ENCODE measurements at regions not wholly inside any gene's neighbourhood (a gene's known extent, or its start where the extent isn't known, plus 50 kb on each side); places are given as distances from the start of the nearest gene placed in this dataset.

- H3K36me3 ChIP-seq: no peaks in the 10 kb centered on the region
- no peaks in the 10 kb centered on the region for H3K4me1 ChIP-seq
- WGBS, 2 donors: 90% methylated on average over 13 of the region's 13 CpGs; no CpG with 5 or more reads in 1 of the 2 donors
- H3K27me3 ChIP-seq: no peaks in the 10 kb centered on the region
- no peak overlapping the region for H3K4me3 ChIP-seq
- DNase-seq (no peak), ATAC-seq (ENCODE audit: low FRiP score in 2 of 2) (no peak)
- H3K27ac ChIP-seq: no peak overlapping the region
- H3K9me3 ChIP-seq: no peaks in the 10 kb centered on the region
- no peak for TF ChIP-seq POLR2AphosphoS5 (IDR thresholded peaks at IDR 0.05)
- no peak for TF ChIP-seq EP300 (IDR thresholded peaks at IDR 0.05)
- TF ChIP-seq POLR2A (IDR thresholded peaks at IDR 0.05): no peak
- no peak for TF ChIP-seq CTCF (IDR thresholded peaks at IDR 0.05)
These were observed 154.2 kb downstream of the SHOX start for GRCh38 chrX:784829-785228.

DNA sequence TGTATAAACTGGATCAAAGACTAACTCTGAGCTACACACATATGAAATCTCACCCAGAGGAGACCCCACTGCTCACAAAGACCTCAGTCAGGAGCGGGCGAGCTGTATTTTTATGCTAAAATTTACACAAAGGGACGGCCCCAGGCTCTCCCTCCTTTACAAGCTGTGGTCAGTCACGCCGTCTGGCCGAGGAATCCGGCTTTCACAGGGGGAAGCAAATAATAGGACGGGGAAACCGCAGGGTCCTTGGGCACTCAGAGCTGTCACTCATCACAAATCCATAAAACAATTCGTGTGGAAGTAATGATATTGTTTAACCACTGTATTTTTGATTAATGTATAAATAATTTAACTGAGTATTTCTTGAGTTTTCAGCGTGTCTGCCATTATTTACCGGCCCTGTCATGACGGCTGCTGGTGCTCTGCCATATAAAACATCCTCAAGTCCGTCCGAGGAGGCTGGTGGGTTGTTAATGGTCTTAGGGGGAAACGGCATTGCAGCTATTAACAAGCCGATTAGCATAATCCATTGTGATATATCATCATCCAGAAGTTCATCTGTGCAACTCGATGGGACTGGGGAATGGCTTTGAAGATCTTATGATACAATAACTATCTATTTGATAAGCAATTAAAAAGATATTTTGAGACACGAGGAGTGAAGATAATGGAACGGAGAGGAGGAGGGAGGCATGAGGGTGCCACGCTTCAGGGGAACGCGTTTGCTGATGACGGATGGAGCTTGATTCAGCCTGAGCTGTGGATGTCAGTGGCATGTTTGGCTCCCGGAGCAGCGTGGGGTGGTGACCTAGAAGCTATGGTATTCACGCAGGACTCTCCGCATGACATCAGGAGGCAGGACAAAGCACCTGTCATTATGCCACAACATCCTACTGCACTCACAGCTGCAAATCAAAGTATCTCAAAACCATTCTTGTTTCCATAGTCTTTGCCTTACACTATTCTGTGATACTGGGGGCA lies 150.9 kb downstream of the SHOX start:
- Histone ChIP-seq H3K36me3 (no peaks in the 10 kb centered on the region), H3K9me3 (no peaks in the 10 kb centered on the region), H3K4me3 (no peak overlapping the region), H3K27ac (no peak overlapping the region), H3K27me3 (no peaks in the 10 kb centered on the region), H3K4me1 (no peaks in the 10 kb centered on the region)
- TF ChIP-seq EP300 (IDR thresholded peaks at IDR 0.05): no peak
- no peak for TF ChIP-seq CTCF (IDR thresholded peaks at IDR 0.05)
- no peak for TF ChIP-seq POLR2A (IDR thresholded peaks at IDR 0.05)
- TF ChIP-seq POLR2AphosphoS5 (IDR thresholded peaks at IDR 0.05): no peak
- DNase-seq: no peak
- WGBS, 2 donors: 30 to 34% methylated on average over 28 of the region's 28 CpGs
- ATAC-seq (ENCODE audit: low FRiP score in 2 of 2): no peak

GRCh38 chrX:776529-777230 lies 146.1 kb downstream of the SHOX start:
- no peak overlapping the region for H3K4me3 ChIP-seq
- no peaks in the 10 kb centered on the region for H3K27me3 ChIP-seq
- 72 to 74% methylated on average over 14 of the region's 14 CpGs for WGBS, 2 donors
- no peak for TF ChIP-seq EP300 (IDR thresholded peaks at IDR 0.05)
- TF ChIP-seq POLR2A (IDR thresholded peaks at IDR 0.05): no peak
- no peak for TF ChIP-seq POLR2AphosphoS5 (IDR thresholded peaks at IDR 0.05)
- no peak for TF ChIP-seq CTCF (IDR thresholded peaks at IDR 0.05)
- DNase-seq (no peak), ATAC-seq (ENCODE audit: low FRiP score in 2 of 2) (no peak)
- no peaks in the 10 kb centered on the region for H3K36me3 ChIP-seq
- H3K27ac ChIP-seq: no peak overlapping the region
- no peaks in the 10 kb centered on the region for H3K9me3 ChIP-seq
- no peaks in the 10 kb centered on the region for H3K4me1 ChIP-seq

- ATAC-seq (ENCODE audit: low FRiP score in 2 of 2) (no peak), DNase-seq (no peak)
- H3K9me3 ChIP-seq: no peaks in the 10 kb centered on the region
- no peak overlapping the region for H3K27ac ChIP-seq
- H3K4me1 ChIP-seq: no peaks in the 10 kb centered on the region
- 70 to 75% methylated on average over 9 of the region's 9 CpGs for whole genome bisulfite sequencing, 2 donors
- no peak overlapping the region for H3K4me3 ChIP-seq
- TF ChIP-seq CTCF (IDR thresholded peaks at IDR 0.05) (no peak), EP300 (IDR thresholded peaks at IDR 0.05) (no peak), POLR2AphosphoS5 (IDR thresholded peaks at IDR 0.05) (no peak), POLR2A (IDR thresholded peaks at IDR 0.05) (no peak)
- no peaks in the 10 kb centered on the region for H3K27me3 ChIP-seq
- no peaks in the 10 kb centered on the region for H3K36me3 ChIP-seq
These were observed 145.5 kb downstream of the SHOX start for GRCh38 chrX:776061-776460.

All from upper lobe of left lung (tissue), 6 donors.